IMR-90 (cell line): ENCODE measurements at regions not wholly inside any gene's neighbourhood (a gene's known extent, or its start where the extent isn't known, plus 50 kb on each side); places are given as distances from the start of the nearest gene placed in this dataset.

Experiments used
- ATAC-seq: fragments of 200-7000 bp; cut with Tn5 transposase; 2 replicates; pipeline ENCODE4 v1.9.1; 2020; ENCODE audit warnings: low read depth, mild to moderate bottlenecking, moderate library complexity
- BruUV-seq: library from RNA; stranded (reverse); fragments of 400-500 nt; replicated peaks from 2 replicates; lab custom pipeline; 2021; lab: Mats Ljungman, UMichigan
- CTCF ChIA-PET: fragments of 300-600 bp; formaldehyde crosslinking; extraction: SDS; loops from one replicate; lab custom pipeline; 2021; ENCODE audit warnings: antibody characterized with exemption; lab: Yijun Ruan, JAX
- POLR2A ChIA-PET: fragments of 300-600 bp; sonication (Branson Sonifier 250); formaldehyde crosslinking; loops from one replicate; lab custom pipeline; 2022; ENCODE audit warnings: antibody characterized with exemption; ENCODE audit not compliant: unreplicated experiment; lab: Charles Lee
- DNase-seq: peaks from one replicate; pipeline ENCODE4 v3.0.0; 2013
- H2AFZ ChIP-seq: replicated peaks from 2 replicates; pipeline ENCODE3; 2013; ENCODE audit warnings: low read length, mild to moderate bottlenecking; ENCODE audit not compliant: poor library complexity
- H2AK5ac ChIP-seq: 2 replicates; pipeline ENCODE4 v1.6.1; 2013; ENCODE audit warnings: low read depth, low read length, inconsistent platforms
- H2AK9ac ChIP-seq: replicated peaks from 2 replicates; pipeline ENCODE3; 2013; ENCODE audit warnings: mild to moderate bottlenecking, low read depth, low read length, moderate library complexity; ENCODE audit not compliant: poor library complexity
- H2BK120ac ChIP-seq: 2 replicates; pipeline ENCODE4 v1.6.1; 2013; ENCODE audit warnings: low read depth, low read length, inconsistent platforms
- H2BK15ac ChIP-seq: 3 replicates; pipeline ENCODE4 v1.6.1; 2013; ENCODE audit warnings: low read depth, low read length, inconsistent platforms
- H2BK20ac ChIP-seq: 2 replicates; pipeline ENCODE4 v1.6.1; 2013; ENCODE audit warnings: low read depth, mild to moderate bottlenecking, inconsistent platforms, low read length, moderate library complexity
- H2BK5ac ChIP-seq: 2 replicates; pipeline ENCODE4 v1.6.1; 2013; ENCODE audit warnings: mild to moderate bottlenecking, low read depth, low read length, inconsistent platforms; ENCODE audit not compliant: poor library complexity, severe bottlenecking
- H3K14ac ChIP-seq: replicated peaks from 2 replicates; pipeline ENCODE4 v1.6.1; 2013; ENCODE audit warnings: low read depth, low read length, inconsistent platforms
- H3K18ac ChIP-seq: 2 replicates; pipeline ENCODE4 v1.6.1; 2013; ENCODE audit warnings: low read depth, low read length, control low read depth
- H3K23ac ChIP-seq: 2 replicates; pipeline ENCODE4 v1.6.1; 2013; ENCODE audit warnings: low read depth, low read length, inconsistent platforms
- H3K27ac ChIP-seq: 2 replicates; pipeline ENCODE4 v1.5.1; 2013; ENCODE audit warnings: mild to moderate bottlenecking, control low read depth, low read length; ENCODE audit not compliant: insufficient read depth
- H3K27me3 ChIP-seq: 2 replicates; pipeline ENCODE4 v1.6.1; 2013; ENCODE audit warnings: low read length; ENCODE audit not compliant: control insufficient read depth, insufficient read depth
- H3K36me3 ChIP-seq: 2 replicates; pipeline ENCODE4 v1.6.1; 2013; ENCODE audit warnings: low read length, mixed read lengths; ENCODE audit not compliant: control insufficient read depth, insufficient read depth
- H3K4ac ChIP-seq: 2 replicates; pipeline ENCODE4 v1.6.1; 2013; ENCODE audit warnings: low read depth, low read length, inconsistent platforms
- H3K4me1 ChIP-seq: 2 replicates; pipeline ENCODE4 v1.6.1; 2013; ENCODE audit warnings: low read length, mixed read lengths; ENCODE audit not compliant: control insufficient read depth, insufficient read depth
- H3K4me2 ChIP-seq: 2 replicates; pipeline ENCODE4 v1.6.1; 2013; ENCODE audit warnings: low read depth, mild to moderate bottlenecking, control low read depth, low read length, moderate library complexity
- H3K4me3 ChIP-seq: 2 replicates; pipeline ENCODE4 v1.5.1; 2013; ENCODE audit warnings: low read depth, mild to moderate bottlenecking, control low read depth, low read length, moderate library complexity; ENCODE audit not compliant: insufficient read depth
- H3K56ac ChIP-seq: 2 replicates; pipeline ENCODE4 v1.6.1; 2013; ENCODE audit warnings: low read length, inconsistent platforms; ENCODE audit not compliant: insufficient read depth; ENCODE audit errors: extremely low read depth
- H3K79me1 ChIP-seq, 2 experiments: 2 replicates each; pipeline ENCODE4 v1.6.1; 2013; ENCODE audit warnings: low read length in 2 of 2, inconsistent platforms in 1 of 2, low read depth in 1 of 2
- H3K9ac ChIP-seq: 2 replicates; pipeline ENCODE4 v1.6.1; 2013; ENCODE audit warnings: low read depth, low read length, control low read depth
- H3K9me1 ChIP-seq: 2 replicates; pipeline ENCODE4 v1.6.1; 2013; ENCODE audit warnings: low read length, inconsistent platforms; ENCODE audit not compliant: insufficient read depth
- H3K9me3 ChIP-seq: 2 replicates; pipeline ENCODE4 v1.6.1; 2013; ENCODE audit warnings: low read length; ENCODE audit not compliant: control insufficient read depth, insufficient read depth
- H4K20me1 ChIP-seq: 2 replicates; pipeline ENCODE4 v1.6.1; 2013; ENCODE audit warnings: low read length, inconsistent platforms; ENCODE audit not compliant: insufficient read depth
- H4K5ac ChIP-seq: 2 replicates; pipeline ENCODE4 v1.6.1; 2013; ENCODE audit warnings: mild to moderate bottlenecking, low read depth, low read length, control low read depth
- H4K8ac ChIP-seq, 2 experiments: 2 replicates each; pipeline ENCODE4 v1.6.1; 2013; ENCODE audit warnings: low read depth in 2 of 2, low read length in 2 of 2, control low read depth in 1 of 2, inconsistent platforms in 1 of 2
- H4K91ac ChIP-seq: 2 replicates; pipeline ENCODE4 v1.6.1; 2013; ENCODE audit warnings: low read depth, low read length, inconsistent platforms; ENCODE audit not compliant: insufficient read depth
- BHLHE40 ChIP-seq: fragments of 150-350 bp; IDR thresholded peaks from 2 replicates; pipeline ENCODE4 v1.6.1; 2016; ENCODE audit warnings: mild to moderate bottlenecking, low read depth, low read length
- CEBPB ChIP-seq: IDR thresholded peaks from 2 replicates; pipeline ENCODE4 v1.6.1; 2012; ENCODE audit warnings: low read depth, low read length, improper control_type of control experiment
- CHD1 ChIP-seq: IDR thresholded peaks from 2 replicates; pipeline ENCODE4 v1.6.1; 2012; ENCODE audit warnings: low read depth, low read length, improper control_type of control experiment
- FOS ChIP-seq: fragments of 150-350 bp; IDR thresholded peaks from 2 replicates; pipeline ENCODE4 v1.6.1; 2016; ENCODE audit warnings: low read depth, low read length
- MAFK ChIP-seq: IDR thresholded peaks from 2 replicates; pipeline ENCODE4 v1.6.1; 2012; ENCODE audit warnings: low read depth, low read length, improper control_type of control experiment
- NFE2L2 ChIP-seq: fragments of 150-350 bp; IDR thresholded peaks from 2 replicates; pipeline ENCODE4 v1.6.1; 2016; ENCODE audit warnings: low read depth, mild to moderate bottlenecking, low read length
- POLR2A ChIP-seq: IDR thresholded peaks from 2 replicates; pipeline ENCODE4 v1.6.1; 2012; ENCODE audit warnings: mild to moderate bottlenecking, low read depth, low read length
- RAD21 ChIP-seq: IDR thresholded peaks from 2 replicates; pipeline ENCODE4 v1.6.1; 2012; ENCODE audit warnings: low read length, improper control_type of control experiment
- RCOR1 ChIP-seq: IDR thresholded peaks from 2 replicates; pipeline ENCODE4 v1.6.1; 2012; ENCODE audit warnings: mild to moderate bottlenecking, low read length, improper control_type of control experiment; ENCODE audit not compliant: insufficient replicate concordance
- RFX5 ChIP-seq: IDR thresholded peaks from 2 replicates; pipeline ENCODE4 v1.8.0; 2012; ENCODE audit warnings: low read depth, mild to moderate bottlenecking, low read length, moderate library complexity
- SMC3 ChIP-seq: fragments of 150-350 bp; IDR thresholded peaks from 2 replicates; pipeline ENCODE4 v1.6.1; 2016; ENCODE audit warnings: low read depth, mild to moderate bottlenecking, antibody characterized with exemption, low read length, moderate library complexity
- WGBS, 2 experiments: methylation state at CpG; one replicate each; pipeline versions ENCODE4 v1.1.5 to v1.1.7; 2013; ENCODE audit warnings: missing lambda C conversion rate in 2 of 2; ENCODE audit not compliant: insufficient read length in 1 of 2; ENCODE audit errors: extremely low coverage in 2 of 2; 5-methylcytosine and 5-hydroxymethylcytosine counted together
- dilution Hi-C: fragments of 300-500 bp; cut with HindIII; formaldehyde crosslinking; loops from one replicate; pipeline ENCODE4 v1.14.3; 2018; ENCODE audit warnings: low sequenced_read_pairs; ENCODE audit not compliant: unreplicated experiment
- in situ Hi-C: fragments of 300-500 bp; cut with MboI; formaldehyde crosslinking; loops from 3 replicates; pipeline ENCODE4 v1.14.3; 2019; ENCODE audit warnings: low sequenced_read_pairs, inconsistent platforms, mixed read lengths
- intact Hi-C: fragments of 100-400 bp; cut with micrococcal nuclease; formaldehyde crosslinking; loops from 2 replicates; pipeline ENCODE4 v1.10.0; 2022
- TF ChIP-seq, protein P1 (sequence below): conservative IDR thresholded peaks from 2 replicates; pipeline ENCODE4 v1.5.1; 2012; ENCODE audit warnings: mild to moderate bottlenecking, low read depth, low read length, improper control_type of control experiment
- TF ChIP-seq, protein P2 (sequence below): fragments of 150-350 bp; IDR thresholded peaks from 2 replicates; pipeline ENCODE4 v1.6.1; 2017; ENCODE audit warnings: mild to moderate bottlenecking, antibody characterized with exemption, low read length, low read depth

GRCh38 chr3:26281284-26281985, 341.1 kb upstream of the LRRC3B start:
- Histone ChIP-seq H3K27me3 (no peaks in the 10 kb centered on the region), H3K4me3 (no peak overlapping the region), H2BK20ac (no peak overlapping the region), H3K56ac (no peak overlapping the region), H3K4me2 (no peak overlapping the region), H3K9ac (no peak overlapping the region), H3K14ac (no peak overlapping the region), H4K5ac (no peak overlapping the region), H3K27ac (no peak overlapping the region), H2BK15ac (no peak overlapping the region), H3K4ac (no peak overlapping the region), H4K20me1 (no peaks in the 10 kb centered on the region), H3K9me3 (peaks cover 9% of the 10 kb centered on the region), H3K23ac (no peak overlapping the region), H2AK5ac (no peak overlapping the region), H3K18ac (no peak overlapping the region), H3K9me1 (no peaks in the 10 kb centered on the region), H4K91ac (no peak overlapping the region), H3K36me3 (no peaks in the 10 kb centered on the region), H2AFZ (no peak overlapping the region), H3K4me1 (no peaks in the 10 kb centered on the region), H3K79me1 (no peaks in the 10 kb centered on the region), H2BK120ac (no peak overlapping the region), H2BK5ac (no peak overlapping the region), H2AK9ac (no peak overlapping the region), H4K8ac (no peak overlapping the region)
- DNase-seq (no peak), ATAC-seq (no peak)
- in situ Hi-C loops, result no loop called here
- BruUV-seq, result no TSS peak
- WGBS, 2 experiments, result 75% methylated on average over 2 of the region's 3 CpGs; no CpG with 5 or more reads in 1 of the 2 experiments
- intact Hi-C loops, result no loop called here
- ChIA-PET CTCF (no interaction called here), POLR2A (no interaction called here)
- dilution Hi-C loops, result no loop called here
- TF ChIP-seq MAFK (no peak), FOS (no peak), RAD21 (no peak), CEBPB (no peak), NFE2L2 (no peak), BHLHE40 (no peak), RCOR1 (no peak), SMC3 (no peak), RFX5 (no peak), CHD1 (no peak), POLR2A (no peak)
- TF ChIP-seq, protein P1, sequence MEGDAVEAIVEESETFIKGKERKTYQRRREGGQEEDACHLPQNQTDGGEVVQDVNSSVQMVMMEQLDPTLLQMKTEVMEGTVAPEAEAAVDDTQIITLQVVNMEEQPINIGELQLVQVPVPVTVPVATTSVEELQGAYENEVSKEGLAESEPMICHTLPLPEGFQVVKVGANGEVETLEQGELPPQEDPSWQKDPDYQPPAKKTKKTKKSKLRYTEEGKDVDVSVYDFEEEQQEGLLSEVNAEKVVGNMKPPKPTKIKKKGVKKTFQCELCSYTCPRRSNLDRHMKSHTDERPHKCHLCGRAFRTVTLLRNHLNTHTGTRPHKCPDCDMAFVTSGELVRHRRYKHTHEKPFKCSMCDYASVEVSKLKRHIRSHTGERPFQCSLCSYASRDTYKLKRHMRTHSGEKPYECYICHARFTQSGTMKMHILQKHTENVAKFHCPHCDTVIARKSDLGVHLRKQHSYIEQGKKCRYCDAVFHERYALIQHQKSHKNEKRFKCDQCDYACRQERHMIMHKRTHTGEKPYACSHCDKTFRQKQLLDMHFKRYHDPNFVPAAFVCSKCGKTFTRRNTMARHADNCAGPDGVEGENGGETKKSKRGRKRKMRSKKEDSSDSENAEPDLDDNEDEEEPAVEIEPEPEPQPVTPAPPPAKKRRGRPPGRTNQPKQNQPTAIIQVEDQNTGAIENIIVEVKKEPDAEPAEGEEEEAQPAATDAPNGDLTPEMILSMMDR, result no peak
- TF ChIP-seq, protein P2, sequence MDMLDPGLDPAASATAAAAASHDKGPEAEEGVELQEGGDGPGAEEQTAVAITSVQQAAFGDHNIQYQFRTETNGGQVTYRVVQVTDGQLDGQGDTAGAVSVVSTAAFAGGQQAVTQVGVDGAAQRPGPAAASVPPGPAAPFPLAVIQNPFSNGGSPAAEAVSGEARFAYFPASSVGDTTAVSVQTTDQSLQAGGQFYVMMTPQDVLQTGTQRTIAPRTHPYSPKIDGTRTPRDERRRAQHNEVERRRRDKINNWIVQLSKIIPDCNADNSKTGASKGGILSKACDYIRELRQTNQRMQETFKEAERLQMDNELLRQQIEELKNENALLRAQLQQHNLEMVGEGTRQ, result no peak
